Glutamatergic neuron (in vitro differentiated cells): ENCODE measurements at regions not wholly inside any gene's neighbourhood (a gene's known extent, or its start where the extent isn't known, plus 50 kb on each side); places are given as distances from the start of the nearest gene placed in this dataset.

Experiments used
- DNase-seq: peaks from one replicate; pipeline ENCODE4 v3.0.0; 2022
- H3K27ac Mint-ChIP-seq: one replicate; pipeline ENCODE4 v1.8.0; 2020; ENCODE audit warnings: mild to moderate bottlenecking, mixed read lengths, inconsistent platforms; ENCODE audit not compliant: unreplicated experiment
- H3K27me3 Mint-ChIP-seq: one replicate; pipeline ENCODE4 v1.8.0; 2020; ENCODE audit warnings: mild to moderate bottlenecking, moderate library complexity, mixed read lengths, inconsistent platforms; ENCODE audit not compliant: unreplicated experiment
- H3K36me3 Mint-ChIP-seq: one replicate; pipeline ENCODE4 v1.8.0; 2020; ENCODE audit warnings: mild to moderate bottlenecking, mixed read lengths, inconsistent platforms; ENCODE audit not compliant: unreplicated experiment
- H3K4me1 Mint-ChIP-seq: one replicate; pipeline ENCODE4 v1.8.0; 2020; ENCODE audit warnings: mild to moderate bottlenecking, low read depth, mixed read lengths, inconsistent platforms; ENCODE audit not compliant: unreplicated experiment
- H3K4me3 Mint-ChIP-seq: one replicate; pipeline ENCODE4 v1.8.0; 2020; ENCODE audit warnings: mild to moderate bottlenecking, mixed read lengths, inconsistent platforms; ENCODE audit not compliant: unreplicated experiment
- H3K9me3 Mint-ChIP-seq: one replicate; pipeline ENCODE4 v1.8.0; 2020; ENCODE audit warnings: mild to moderate bottlenecking, moderate library complexity, mixed read lengths, inconsistent platforms; ENCODE audit not compliant: unreplicated experiment
- TF ChIP-seq, protein P1 (sequence below): fragments of 200-600 bp; sonication (generic); IDR thresholded peaks from one replicate; pipeline ENCODE4 v1.5.0; 2021; ENCODE audit not compliant: partially characterized antibody, unreplicated experiment

GRCh38 chr9:91025856-91026255, 224.2 kb downstream of the SYK start:
- H3K4me3 Mint-ChIP-seq: no peak overlapping the region
- peaks cover 2% of the 10 kb centered on the region for H3K27me3 Mint-ChIP-seq

GRCh38 chr9:91026266-91026665, 224.6 kb downstream of the SYK start:
- Mint-ChIP-seq H3K36me3 (peaks cover 4% of the 10 kb centered on the region), H3K4me1 (peaks cover 2% of the 10 kb centered on the region), H3K27me3 (peaks cover 2% of the 10 kb centered on the region), H3K4me3 (no peak overlapping the region), H3K9me3 (peaks cover 2% of the 10 kb centered on the region), H3K27ac (no peak overlapping the region)
- DNase-seq: no peak
- TF ChIP-seq, protein P1, sequence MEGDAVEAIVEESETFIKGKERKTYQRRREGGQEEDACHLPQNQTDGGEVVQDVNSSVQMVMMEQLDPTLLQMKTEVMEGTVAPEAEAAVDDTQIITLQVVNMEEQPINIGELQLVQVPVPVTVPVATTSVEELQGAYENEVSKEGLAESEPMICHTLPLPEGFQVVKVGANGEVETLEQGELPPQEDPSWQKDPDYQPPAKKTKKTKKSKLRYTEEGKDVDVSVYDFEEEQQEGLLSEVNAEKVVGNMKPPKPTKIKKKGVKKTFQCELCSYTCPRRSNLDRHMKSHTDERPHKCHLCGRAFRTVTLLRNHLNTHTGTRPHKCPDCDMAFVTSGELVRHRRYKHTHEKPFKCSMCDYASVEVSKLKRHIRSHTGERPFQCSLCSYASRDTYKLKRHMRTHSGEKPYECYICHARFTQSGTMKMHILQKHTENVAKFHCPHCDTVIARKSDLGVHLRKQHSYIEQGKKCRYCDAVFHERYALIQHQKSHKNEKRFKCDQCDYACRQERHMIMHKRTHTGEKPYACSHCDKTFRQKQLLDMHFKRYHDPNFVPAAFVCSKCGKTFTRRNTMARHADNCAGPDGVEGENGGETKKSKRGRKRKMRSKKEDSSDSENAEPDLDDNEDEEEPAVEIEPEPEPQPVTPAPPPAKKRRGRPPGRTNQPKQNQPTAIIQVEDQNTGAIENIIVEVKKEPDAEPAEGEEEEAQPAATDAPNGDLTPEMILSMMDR: no peak

More at GRCh38 chr9:91025856-91026255, 224.2 kb downstream of the SYK start:
- DNase-seq: no peak
- H3K36me3 Mint-ChIP-seq: peaks cover 4% of the 10 kb centered on the region
- H3K9me3 Mint-ChIP-seq: peaks cover 2% of the 10 kb centered on the region
- peaks cover 2% of the 10 kb centered on the region for H3K4me1 Mint-ChIP-seq
- TF ChIP-seq, protein P1: no peak
- H3K27ac Mint-ChIP-seq: no peak overlapping the region

- Mint-ChIP-seq H3K4me3 (no peak overlapping the region), H3K36me3 (peaks cover 4% of the 10 kb centered on the region), H3K4me1 (peaks cover 2% of the 10 kb centered on the region), H3K9me3 (peaks cover 2% of the 10 kb centered on the region), H3K27me3 (peaks cover 2% of the 10 kb centered on the region), H3K27ac (no peak overlapping the region)
- TF ChIP-seq, protein P1: no peak
- no peak for DNase-seq
Observed at GRCh38 chr9:91027005-91027404, 225.4 kb downstream of the SYK start.

GRCh38 chr9:91028166-91028827, 226.7 kb downstream of the SYK start:
- H3K27me3 Mint-ChIP-seq: peaks cover 2% of the 10 kb centered on the region
- no peak overlapping the region for H3K4me3 Mint-ChIP-seq
- no peak overlapping the region for H3K27ac Mint-ChIP-seq
- no peak for DNase-seq
- TF ChIP-seq, protein P1: no peak
- H3K36me3 Mint-ChIP-seq: peaks cover 4% of the 10 kb centered on the region
- H3K9me3 Mint-ChIP-seq: peaks cover 2% of the 10 kb centered on the region
- H3K4me1 Mint-ChIP-seq: peaks cover 2% of the 10 kb centered on the region

- H3K27me3 Mint-ChIP-seq: peaks cover 2% of the 10 kb centered on the region
- no peaks in the 10 kb centered on the region for H3K4me1 Mint-ChIP-seq
Observed at GRCh38 chr9:91029650-91030361, 228.2 kb downstream of the SYK start.

More at GRCh38 chr9:91029650-91030361, 228.2 kb downstream of the SYK start:
- Mint-ChIP-seq H3K27ac (no peak overlapping the region), H3K4me3 (no peak overlapping the region), H3K9me3 (peaks cover 2% of the 10 kb centered on the region), H3K36me3 (peaks cover 4% of the 10 kb centered on the region)
- DNase-seq: no peak
- TF ChIP-seq, protein P1: no peak
